ENCODE measurements at regions not wholly inside any gene's neighbourhood (a gene's known extent, or its start where the extent isn't known, plus 50 kb on each side); places are given as distances from the start of the nearest gene placed in this dataset.

DNA sequence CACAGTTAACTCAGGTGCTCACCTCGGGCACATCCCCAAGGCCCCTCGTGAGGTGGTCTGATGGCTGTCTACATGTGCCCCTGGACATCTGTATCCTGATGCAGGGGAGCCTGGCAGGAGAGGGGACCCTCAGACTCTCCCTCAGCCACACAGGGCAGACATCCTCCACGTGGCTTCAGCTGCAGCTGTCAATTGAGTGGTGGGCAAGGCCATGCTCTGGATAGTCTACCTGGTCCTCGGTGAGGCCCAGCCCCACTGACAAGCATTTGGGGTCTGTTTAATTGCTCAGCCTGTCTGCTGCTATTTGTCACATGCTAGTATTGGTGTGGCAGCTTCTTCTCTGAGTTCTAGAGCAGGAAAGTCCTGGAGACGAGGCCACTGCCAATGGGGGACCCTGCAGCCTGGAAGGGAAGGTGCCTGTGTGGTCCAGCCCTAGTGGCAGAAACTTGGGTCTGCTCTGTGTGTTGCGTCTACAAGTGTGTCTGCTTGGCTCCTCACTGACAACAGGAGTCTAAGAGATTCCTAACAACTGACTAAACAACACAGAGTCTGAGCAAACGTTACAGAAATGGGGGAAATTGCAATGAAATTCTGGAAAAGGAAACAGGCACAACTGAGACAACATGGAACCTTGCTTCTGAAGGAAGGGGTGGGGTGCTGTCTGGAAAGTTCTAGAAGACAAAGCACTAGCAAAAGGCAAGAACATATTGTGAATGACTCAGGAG is 59.3 kb upstream of the IGFBP3 start:
- TF ChIP-seq, protein P1, sequence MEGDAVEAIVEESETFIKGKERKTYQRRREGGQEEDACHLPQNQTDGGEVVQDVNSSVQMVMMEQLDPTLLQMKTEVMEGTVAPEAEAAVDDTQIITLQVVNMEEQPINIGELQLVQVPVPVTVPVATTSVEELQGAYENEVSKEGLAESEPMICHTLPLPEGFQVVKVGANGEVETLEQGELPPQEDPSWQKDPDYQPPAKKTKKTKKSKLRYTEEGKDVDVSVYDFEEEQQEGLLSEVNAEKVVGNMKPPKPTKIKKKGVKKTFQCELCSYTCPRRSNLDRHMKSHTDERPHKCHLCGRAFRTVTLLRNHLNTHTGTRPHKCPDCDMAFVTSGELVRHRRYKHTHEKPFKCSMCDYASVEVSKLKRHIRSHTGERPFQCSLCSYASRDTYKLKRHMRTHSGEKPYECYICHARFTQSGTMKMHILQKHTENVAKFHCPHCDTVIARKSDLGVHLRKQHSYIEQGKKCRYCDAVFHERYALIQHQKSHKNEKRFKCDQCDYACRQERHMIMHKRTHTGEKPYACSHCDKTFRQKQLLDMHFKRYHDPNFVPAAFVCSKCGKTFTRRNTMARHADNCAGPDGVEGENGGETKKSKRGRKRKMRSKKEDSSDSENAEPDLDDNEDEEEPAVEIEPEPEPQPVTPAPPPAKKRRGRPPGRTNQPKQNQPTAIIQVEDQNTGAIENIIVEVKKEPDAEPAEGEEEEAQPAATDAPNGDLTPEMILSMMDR (IDR thresholded peaks at IDR 0.05): no peak
- TF ChIP-seq POLR2A (IDR thresholded peaks at IDR 0.05): no peak
